ENCODE measurements at regions not wholly inside any gene's neighbourhood (a gene's known extent, or its start where the extent isn't known, plus 50 kb on each side); places are given as distances from the start of the nearest gene placed in this dataset.
"Not testable (repeated sequence)": the region's sequence is repeated elsewhere in the genome, so short reads cannot be mapped to it uniquely, and the experiment has no call there.

DNA sequence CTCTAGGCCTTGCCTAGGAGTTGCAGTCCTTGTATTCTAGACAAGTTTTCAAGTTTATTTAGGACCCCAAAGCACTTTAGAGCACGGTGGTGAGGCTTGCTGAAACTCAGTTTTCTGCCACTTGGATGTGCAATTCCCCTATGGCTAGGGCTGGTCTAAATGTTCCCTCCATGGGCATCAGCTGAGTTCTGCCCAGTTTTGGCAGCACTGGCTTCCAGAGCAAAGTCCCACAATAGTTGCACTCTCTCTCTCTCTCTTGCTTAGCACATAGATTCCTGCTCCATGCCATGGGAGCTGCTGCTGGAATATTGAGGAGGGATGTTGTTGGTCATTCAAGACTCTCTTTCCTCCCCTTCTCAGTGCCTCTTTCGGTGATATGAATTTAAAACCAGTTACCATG, 760.2 kb upstream of the SLC39A10 start:
- no peak for DNase-seq (ENCODE audit: low spot score in 2 of 2)
- FAIRE-seq, result no peak

DNA sequence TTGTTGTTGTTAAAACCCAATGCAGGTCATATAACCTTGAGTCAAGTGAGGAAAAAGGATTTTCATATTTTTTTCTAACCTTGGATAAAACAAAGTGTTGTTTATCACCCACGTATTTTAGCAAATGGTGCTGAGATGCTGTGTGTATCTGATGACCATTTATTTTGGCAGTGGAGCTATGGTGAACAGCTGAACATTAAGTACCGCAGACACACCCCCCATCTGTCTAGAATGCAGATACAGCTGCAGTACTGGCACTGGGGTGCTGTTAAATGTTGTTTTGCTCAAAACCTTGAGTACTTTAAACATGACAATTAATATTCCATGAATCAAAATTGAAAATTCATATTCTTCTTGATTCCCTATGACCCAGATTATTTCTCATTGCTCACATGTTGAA, 773.3 kb upstream of the SLC39A10 start:
- DNase-seq (ENCODE audit: low spot score in 2 of 2) (no peak), FAIRE-seq (no peak)

DNA sequence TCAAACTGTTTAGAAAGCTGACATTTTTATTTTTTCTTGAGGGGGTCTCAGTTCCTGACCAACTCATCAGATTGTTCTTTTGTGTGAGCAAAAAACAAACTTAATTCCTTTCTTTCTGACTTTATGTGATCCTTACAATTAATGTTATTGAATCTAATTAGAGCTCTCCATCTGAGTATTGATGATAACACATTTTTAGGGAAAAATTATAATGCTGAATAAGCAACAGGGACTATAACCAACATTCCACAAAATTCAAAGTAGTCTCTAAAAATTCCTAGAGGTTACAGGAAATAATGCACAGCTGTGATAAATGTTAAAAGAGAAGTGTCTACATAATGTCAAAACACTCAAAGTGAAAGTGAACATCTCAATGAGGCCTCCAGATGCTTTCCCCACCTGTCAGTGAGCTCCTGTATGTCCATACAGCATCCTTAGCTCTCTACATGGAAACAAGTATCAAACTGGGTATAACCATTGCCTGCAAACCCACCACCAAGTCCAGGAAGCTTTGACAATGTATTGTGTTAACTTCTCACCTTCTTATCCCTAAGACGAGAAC, 786.0 kb upstream of the SLC39A10 start:
- DNase-seq (ENCODE audit: low spot score in 2 of 2), result no peak
- no peak for FAIRE-seq

DNA sequence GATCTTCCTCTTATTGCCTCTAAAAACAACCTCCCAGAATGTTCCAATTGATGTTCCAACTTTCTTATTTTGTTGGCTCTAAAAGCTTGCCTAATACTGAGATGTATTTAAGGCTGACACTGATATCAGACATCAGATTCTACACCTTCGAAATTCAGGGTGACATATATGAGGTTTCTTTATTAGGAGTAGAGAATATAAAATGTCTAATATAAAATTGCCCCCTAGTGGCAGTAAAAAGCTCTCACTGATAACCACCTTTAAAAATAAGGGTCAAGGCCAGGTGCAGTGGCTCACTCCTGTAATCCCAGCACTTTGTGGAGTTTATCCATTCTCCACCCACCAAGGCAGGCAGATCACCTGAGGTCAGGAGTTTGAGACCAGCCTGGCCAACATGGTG, 789.7 kb upstream of the SLC39A10 start:
- DNase-seq (ENCODE audit: low spot score in 2 of 2) (no peak), FAIRE-seq (no peak)

DNA sequence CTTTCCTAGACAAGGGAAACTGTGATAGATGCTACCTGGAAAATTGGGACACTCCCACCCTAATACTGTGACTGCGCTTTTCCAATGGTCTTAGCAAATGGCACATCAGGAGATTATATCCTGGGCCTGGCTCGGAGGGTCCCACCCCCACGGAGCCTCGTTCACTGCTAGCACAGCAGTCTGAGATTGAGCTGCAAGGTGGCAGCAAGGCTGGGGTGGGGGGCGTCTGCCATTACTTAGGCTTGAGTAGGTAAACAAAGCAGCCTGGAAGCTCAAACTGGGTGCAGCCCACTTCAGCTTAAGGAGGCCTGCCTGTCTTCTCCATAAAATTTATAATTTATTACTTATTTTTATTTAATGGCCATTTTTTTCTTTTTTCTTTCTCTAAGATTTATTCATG, 802.1 kb upstream of the SLC39A10 start:
- FAIRE-seq (no peak), DNase-seq (ENCODE audit: low spot score in 2 of 2) (no peak)

DNA sequence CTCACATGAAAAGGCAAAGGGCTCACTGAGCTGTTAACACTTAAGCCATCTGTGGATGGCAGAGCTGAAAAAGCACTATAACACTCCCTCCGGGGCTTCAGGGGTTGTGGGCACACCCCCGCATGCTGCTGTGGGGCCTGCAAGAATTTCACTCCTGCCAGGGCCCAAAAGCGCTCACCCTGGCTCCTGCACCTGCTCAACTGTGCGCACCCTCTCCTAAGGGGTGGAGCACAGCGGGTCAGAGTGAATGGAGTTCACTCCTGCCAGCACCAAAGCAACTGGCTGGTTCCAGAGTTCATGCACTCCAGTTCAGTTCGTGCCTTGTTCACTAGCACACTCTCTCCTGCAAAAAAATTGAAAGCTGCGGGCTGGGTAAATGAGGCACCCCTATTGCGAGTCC, 814.2 kb upstream of the SLC39A10 start:
- DNase-seq (ENCODE audit: low spot score in 2 of 2) (no peak), FAIRE-seq (no peak)

DNA sequence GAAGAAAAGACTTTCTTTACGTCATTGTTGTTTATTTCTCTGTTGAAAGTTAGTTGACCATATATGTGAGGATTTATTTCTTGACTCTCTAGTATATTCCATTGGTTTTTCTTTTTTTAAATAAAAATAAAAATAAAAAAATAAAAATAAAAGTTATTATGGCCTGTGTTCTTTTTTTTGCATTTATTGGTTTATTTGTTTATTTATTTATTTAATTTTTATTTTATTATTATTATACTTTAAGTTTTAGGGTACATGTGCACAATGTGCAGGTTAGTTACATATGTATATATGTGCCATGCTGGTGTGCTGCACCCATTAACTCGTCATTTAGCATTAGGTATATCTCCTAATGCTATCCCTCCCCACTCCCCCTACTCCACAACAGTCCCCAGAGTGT, 822.7 kb upstream of the SLC39A10 start:
- FAIRE-seq, result peak; percentile 70
- not testable (repeated sequence) for DNase-seq (ENCODE audit: low spot score in 2 of 2)

DNA sequence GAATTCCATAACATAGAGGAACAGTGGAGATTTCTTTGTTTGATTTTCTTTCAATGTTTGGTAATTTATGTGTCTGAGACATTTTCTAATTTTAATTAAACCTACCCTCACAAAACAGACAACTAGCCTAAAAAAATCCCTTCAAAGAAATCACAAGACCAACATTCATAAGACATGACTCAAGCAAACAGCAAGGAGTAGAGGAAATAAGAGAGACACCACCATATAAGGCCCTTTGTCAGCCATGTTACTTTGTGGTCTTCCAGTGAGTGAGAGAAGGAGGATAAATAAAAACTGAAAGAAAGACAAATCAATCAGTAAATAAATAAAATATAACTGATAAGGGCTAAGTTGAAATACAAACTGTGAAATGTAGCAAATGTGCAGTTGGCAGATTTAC, 830.8 kb upstream of the SLC39A10 start:
- FAIRE-seq (no peak), DNase-seq (ENCODE audit: low spot score in 2 of 2) (no peak)

DNA sequence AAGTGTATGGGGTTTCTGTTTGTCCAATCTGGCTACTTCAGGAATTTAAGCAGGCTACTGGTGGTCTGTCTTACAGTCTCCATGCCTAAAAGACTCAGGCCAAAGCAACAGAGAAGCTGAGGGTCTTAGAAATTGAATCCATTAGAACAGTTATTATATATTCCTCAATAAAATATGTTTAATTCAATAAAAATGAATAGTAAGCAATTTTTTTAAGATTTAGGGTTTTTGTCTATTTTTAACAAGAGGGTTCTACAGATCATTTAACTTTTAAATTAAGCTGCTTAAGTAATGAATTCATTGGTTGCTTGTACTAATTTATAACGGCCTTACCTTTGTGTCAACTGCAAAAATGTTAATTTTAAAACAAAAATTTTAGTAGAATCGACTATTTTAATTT, 832.6 kb upstream of the SLC39A10 start:
- FAIRE-seq, result no peak

DNA sequence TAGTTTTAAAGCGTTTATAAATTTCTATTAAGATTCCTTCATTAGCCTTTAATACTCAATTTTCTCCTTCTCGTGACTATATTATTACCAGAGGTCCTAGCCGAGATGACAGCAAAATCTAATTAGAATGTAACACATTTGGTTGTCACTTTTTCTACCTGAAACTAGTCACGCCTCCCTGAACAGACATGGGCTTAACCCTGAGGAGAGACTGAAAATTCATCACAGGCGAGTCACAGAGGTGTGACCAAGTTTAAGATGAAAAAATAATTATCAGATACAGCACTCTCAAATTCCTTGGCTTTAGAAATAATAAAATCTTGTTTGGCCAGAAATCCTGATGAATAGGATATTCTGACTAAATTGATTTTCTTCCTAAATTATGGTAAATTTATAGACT, 834.4 kb upstream of the SLC39A10 start:
- DNase-seq (ENCODE audit: low spot score in 2 of 2) (no peak), FAIRE-seq (no peak)

More for the DNA sequence above, 832.6 kb upstream of the SLC39A10 start:
- DNase-seq (ENCODE audit: low spot score in 2 of 2), result no peak

DNA sequence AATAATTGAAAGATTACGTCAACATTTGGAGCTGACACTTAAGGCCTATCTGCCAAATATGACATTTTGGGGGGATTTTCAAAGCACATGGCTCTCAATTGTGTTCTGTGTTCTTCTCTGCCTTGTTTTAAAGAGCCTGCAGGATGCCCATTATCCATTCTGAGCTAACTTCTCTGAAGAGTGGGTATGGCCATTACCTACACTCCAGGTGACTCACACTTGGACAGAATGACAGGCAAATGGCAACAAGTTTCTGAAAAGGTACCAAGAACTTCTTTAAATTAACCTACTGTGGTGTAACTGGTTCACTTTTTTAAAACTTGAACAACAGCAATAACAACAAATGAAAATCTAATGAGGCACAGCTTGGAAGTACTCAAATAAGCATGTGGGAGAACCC, 834.9 kb upstream of the SLC39A10 start:
- FAIRE-seq, result no peak
- no peak for DNase-seq (ENCODE audit: low spot score in 2 of 2)

DNA sequence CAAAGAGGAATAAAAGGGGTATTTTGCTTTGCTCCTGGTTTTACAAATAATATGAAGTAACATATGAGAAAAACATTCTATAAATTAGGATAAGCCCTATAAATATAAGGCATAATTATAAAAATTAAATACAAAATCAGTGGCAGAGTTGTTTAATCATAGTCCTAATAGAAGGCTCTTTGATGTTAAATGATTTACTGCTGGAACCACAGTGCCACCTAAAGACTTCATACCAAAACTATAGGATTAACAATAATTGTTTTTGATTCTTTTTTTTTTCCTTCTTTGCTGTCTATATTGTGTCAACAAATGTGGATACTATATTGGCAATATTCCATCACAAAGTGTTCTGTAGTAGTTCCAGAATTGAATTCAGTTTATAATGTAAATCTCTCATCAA, 837.7 kb upstream of the SLC39A10 start:
- no peak for FAIRE-seq
- no peak for DNase-seq (ENCODE audit: low spot score in 2 of 2)

DNA sequence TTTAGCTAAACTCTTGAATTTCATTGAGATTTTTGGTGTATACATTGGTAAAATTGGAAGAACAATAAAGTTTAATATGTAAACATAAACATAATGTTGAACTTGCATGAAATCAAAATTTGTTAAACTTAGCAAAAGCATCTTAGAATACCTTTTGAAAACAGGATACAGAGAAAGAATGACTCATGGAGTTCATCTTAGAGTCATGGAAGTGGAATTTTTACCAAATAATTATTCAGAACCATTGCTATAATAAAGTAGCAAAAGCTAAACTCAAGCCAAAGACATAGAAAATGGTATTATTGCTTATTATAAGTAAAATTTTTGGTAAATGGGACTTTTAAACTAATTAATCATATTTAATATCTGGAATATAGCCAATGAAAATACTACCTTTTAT, 841.6 kb upstream of the SLC39A10 start:
- no peak for DNase-seq (ENCODE audit: low spot score in 2 of 2)
- FAIRE-seq, result peak; percentile 3

DNA sequence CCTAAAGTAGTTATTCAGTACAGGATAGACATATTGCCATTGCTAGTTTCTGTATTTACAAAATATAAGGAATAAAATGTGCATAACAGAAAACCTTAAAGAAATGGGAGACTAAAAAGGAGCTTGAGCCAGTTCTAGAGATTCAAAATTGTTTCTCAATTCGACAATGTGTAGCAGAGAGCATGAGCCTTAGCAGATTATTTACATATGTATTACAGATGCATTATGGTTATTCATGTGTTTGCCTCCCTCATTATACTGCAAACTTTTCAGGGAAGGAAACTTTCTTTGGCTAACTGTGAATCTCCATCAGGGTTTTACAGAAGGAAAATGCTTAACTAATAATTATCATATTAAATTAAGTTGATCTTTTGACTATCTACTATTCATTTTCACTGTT, 854.4 kb upstream of the SLC39A10 start:
- no peak for DNase-seq (ENCODE audit: low spot score in 2 of 2)
- no peak for FAIRE-seq

DNA sequence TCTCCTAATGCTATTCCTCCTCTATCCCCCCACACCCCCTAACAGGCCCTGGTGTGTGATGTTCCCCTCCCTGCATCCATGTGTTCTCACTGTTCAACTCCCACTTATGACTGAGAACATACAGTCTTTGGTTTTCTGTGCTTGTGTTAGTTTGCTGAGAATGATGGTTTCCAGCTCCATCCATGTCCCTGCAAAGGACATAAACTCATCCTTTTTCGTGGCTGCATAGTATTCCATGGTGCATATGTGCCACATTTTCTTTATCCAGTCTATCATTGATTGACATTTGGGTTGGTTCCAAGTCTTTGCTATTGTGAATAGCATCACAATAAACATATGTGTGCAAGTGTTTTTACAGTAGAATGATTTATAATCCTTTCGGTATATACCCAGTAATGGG, 870.0 kb upstream of the SLC39A10 start:
- FAIRE-seq, result not testable (repeated sequence)

DNA sequence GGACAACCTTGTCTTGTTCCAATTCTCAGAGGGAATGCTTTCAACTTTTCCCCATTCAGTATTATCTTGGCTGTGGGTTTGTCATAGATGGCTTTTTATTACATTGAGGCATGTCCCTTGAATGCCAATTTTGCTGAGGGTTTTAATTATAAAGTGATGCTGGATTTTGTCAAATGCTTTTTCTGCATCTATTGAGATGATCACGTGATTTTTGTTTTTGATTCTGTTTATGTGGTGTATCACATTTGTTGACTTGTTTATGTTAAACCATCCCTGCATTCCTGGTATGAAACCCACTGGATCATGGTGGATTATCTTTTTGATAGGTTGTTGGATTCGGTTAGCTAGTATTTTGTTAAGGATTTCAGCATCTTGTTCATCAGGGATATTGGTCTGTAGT, 885.6 kb upstream of the SLC39A10 start:
- FAIRE-seq; DNase-seq (ENCODE audit: low spot score in 2 of 2): not testable (repeated sequence)

More for the DNA sequence above, 870.0 kb upstream of the SLC39A10 start:
- not testable (repeated sequence) for DNase-seq (ENCODE audit: low spot score in 2 of 2)

DNA sequence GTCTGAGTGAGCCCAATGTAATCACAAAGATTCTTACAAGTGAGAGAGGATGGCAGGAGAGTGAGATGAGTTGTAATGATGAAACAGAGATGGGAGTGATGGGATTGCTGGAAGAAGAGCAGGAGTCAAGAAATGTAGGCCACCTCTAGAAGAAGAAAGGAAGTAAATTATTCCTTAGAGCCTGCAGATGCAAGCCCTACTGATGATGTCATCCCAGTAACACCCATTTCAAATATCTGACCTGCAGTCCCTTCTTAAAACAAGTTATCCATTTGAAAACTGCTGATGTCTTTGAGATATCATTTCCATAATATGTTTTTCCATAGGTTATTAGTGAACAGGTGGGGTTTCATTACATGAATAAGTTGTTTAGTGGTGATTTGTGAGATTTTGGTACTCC, 888.0 kb upstream of the SLC39A10 start:
- FAIRE-seq (no peak), DNase-seq (ENCODE audit: low spot score in 2 of 2) (no peak)

DNA sequence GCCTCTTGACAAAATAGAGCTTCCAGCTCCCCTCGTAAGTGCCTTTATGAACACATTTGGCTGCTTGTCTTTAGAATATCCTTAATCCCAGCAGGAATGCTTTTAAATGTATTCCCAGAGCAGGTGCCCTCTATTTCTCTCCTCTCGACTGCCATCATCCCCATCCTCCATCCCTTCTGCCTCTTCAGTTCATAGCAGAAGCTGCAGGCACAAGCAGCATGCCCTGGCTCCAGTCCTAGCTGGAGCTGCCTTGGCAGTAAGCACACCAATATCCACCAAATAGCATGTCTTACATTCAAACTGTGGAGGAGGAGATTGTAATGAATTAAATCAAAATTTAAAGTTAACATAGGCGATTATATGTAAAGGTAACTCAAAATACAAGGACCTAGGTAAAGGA, 891.3 kb upstream of the SLC39A10 start:
- FAIRE-seq, result no peak
- no peak for DNase-seq (ENCODE audit: low spot score in 2 of 2)

DNA sequence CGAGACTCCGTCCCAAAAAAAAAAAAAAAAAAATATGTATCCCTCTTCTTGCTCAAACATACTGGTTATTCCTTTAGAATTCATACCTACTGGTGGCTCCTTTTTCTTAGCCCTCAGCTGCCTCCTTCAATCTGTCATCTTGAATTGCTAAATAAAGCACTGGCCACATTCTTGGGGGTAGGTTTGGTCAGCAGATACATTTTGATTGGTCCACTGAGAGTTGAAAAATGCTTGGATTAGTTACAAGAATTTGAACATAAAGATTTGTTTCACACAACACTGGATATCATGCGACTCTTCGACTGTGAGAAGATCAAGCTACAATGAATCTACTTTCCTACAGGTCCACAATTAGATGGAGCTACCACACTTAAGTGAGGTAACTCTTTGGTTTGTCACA, 906.1 kb upstream of the SLC39A10 start:
- FAIRE-seq (no peak), DNase-seq (ENCODE audit: low spot score in 2 of 2) (no peak)

DNA sequence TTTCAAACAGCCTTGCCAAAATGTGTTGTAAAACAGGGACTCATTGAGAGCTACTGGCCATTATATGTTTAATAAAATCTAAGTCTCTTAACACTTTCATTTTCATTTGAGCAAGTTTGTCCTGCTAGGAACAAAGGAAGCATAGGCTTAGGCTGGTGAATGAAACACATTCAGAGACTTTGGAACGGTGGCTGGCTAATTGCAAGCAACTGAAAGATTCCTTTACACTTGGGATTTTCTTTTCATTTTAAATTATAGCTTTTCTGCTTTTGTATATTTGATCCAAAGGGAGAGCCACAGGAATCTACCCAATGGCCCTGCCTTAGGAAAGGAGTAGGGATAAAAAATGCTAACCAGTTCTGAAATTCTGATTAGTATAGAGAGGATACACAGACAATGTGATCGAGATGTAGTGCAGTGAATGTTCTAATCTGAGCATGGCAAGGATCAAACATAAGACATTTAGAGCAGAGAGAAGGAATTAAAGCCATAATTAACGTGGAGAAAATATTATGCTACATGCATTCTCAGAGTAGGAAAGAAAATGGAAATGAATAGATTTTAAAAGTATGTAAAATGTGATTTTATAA, 911.4 kb upstream of the SLC39A10 start:
- DNase-seq (ENCODE audit: low spot score in 2 of 2) (no peak), FAIRE-seq (no peak)

DNA sequence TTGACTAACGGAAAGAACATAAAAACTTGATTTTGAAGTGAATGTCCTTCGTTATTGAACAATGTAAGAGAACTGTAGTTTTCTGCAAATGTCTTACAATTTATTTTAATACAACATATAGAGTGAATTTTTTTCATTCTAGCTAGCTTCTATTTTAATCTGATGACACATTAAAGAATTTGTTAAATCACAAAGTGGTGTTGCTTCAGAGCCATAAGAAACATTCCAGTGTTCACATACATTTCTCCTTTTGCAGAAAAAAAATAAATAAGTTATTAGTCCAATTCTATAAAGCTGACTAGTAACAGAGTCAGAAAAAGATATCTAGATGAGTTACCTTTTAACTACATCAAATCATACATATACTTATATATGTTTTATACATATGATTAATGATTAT, 914.3 kb upstream of the SLC39A10 start:
- FAIRE-seq, result peak; percentile 39
- no peak for DNase-seq (ENCODE audit: low spot score in 2 of 2)

DNA sequence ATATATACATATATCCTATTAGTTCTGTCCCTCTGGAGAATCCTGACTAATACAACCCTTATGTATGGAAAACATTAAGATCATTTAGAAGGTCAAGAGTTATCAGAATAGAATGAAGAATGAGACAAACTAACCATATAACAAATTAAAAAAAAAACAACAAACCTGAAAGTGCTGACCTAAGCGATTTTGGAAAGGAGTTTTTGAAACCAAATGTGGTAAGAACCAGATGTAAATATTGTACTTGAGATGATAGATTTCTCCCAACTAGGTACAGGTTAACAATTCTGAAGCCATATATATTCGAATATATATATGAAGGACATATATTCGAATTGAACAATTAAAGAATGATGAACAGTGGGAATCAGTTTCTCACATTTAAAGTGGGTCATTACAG, 917.8 kb upstream of the SLC39A10 start:
- no peak for DNase-seq (ENCODE audit: low spot score in 2 of 2)
- FAIRE-seq, result no peak
